ENCODE measurements at regions not wholly inside any gene's neighbourhood (a gene's known extent, or its start where the extent isn't known, plus 50 kb on each side); places are given as distances from the start of the nearest gene placed in this dataset.
"Not testable (repeated sequence)": the region's sequence is repeated elsewhere in the genome, so short reads cannot be mapped to it uniquely, and the experiment has no call there.

- not testable (repeated sequence) for DNase-seq
Observed at GRCh38 chr13:54737211-54737610, 1708.6 kb downstream of the OLFM4 start.

- DNase-seq, result no peak
Observed at GRCh38 chr13:54742984-54743383, 1714.4 kb downstream of the OLFM4 start.

GRCh38 chr13:54744747-54745146, 1716.1 kb downstream of the OLFM4 start:
- DNase-seq, result no peak

GRCh38 chr13:54750521-54750920, 1721.9 kb downstream of the OLFM4 start:
- no peak for DNase-seq

GRCh38 chr13:54758795-54759194, 1730.2 kb downstream of the OLFM4 start:
- DNase-seq, result no peak

- DNase-seq, result no peak
Observed at GRCh38 chr13:54768214-54768613, 1739.6 kb downstream of the OLFM4 start.

- no peak for DNase-seq
Observed at GRCh38 chr13:54775501-54776191, 1747.0 kb downstream of the OLFM4 start.

- no peak for DNase-seq
Observed at GRCh38 chr13:54787754-54788153, 1759.1 kb downstream of the OLFM4 start.

GRCh38 chr13:54799621-54800226, 1771.1 kb downstream of the OLFM4 start:
- no peak for DNase-seq

- no peak for DNase-seq
Observed at GRCh38 chr13:54802226-54802625, 1773.6 kb downstream of the OLFM4 start.

- no peak for DNase-seq
Observed at GRCh38 chr13:54805743-54806142, 1777.1 kb downstream of the OLFM4 start.

GRCh38 chr13:54821938-54822470, 1793.4 kb downstream of the OLFM4 start:
- not testable (repeated sequence) for DNase-seq

GRCh38 chr13:54829391-54830068, 1800.9 kb downstream of the OLFM4 start:
- DNase-seq, result not testable (repeated sequence)

GRCh38 chr13:54836273-54836672, 1807.7 kb downstream of the OLFM4 start:
- no peak for DNase-seq

- DNase-seq, result no peak
Observed at GRCh38 chr13:54841682-54842081, 1813.1 kb downstream of the OLFM4 start.

GRCh38 chr13:54845351-54845965, 1816.8 kb downstream of the OLFM4 start:
- no peak for DNase-seq

- no peak for DNase-seq
Observed at GRCh38 chr13:54852831-54853230, 1824.2 kb downstream of the OLFM4 start.

GRCh38 chr13:54859827-54860226, 1831.2 kb downstream of the OLFM4 start:
- no peak for DNase-seq

GRCh38 chr13:54875111-54875510, 1846.5 kb downstream of the OLFM4 start:
- DNase-seq, result no peak

GRCh38 chr13:54879036-54879435, 1850.4 kb downstream of the OLFM4 start:
- no peak for DNase-seq

- DNase-seq, result no peak
Observed at GRCh38 chr13:54884682-54885081, 1856.1 kb downstream of the OLFM4 start.

- no peak for DNase-seq
Observed at GRCh38 chr13:54890976-54891375, 1862.4 kb downstream of the OLFM4 start.

- no peak for DNase-seq
Observed at GRCh38 chr13:54901316-54901715, 1872.7 kb downstream of the OLFM4 start.

All from NCI-H2107 (cell line).